ENCODE measurements at regions not wholly inside any gene's neighbourhood (a gene's known extent, or its start where the extent isn't known, plus 50 kb on each side); places are given as distances from the start of the nearest gene placed in this dataset.

- no peak for DNase-seq
- no peak overlapping the region for H3K27ac ChIP-seq
- H3K27me3 ChIP-seq: peaks cover 0 to 11% (median 0%) of the 10 kb centered on the region in 3 donors
- TF ChIP-seq POLR2AphosphoS5 (IDR thresholded peaks at IDR 0.05): no peak
- no peak for TF ChIP-seq EP300 (IDR thresholded peaks at IDR 0.05)
- TF ChIP-seq POLR2A (IDR thresholded peaks at IDR 0.05): no peak
- TF ChIP-seq CTCF (IDR thresholded peaks at IDR 0.05): no peak
- H3K36me3 ChIP-seq: no peaks in the 10 kb centered on the region
- WGBS, 5 donors: 57 to 72% (median 60%) methylated on average over 4 of the region's 4 CpGs
- intact Hi-C loops (cut with DNase I; ENCODE audit: low total_unique reads): no loop called here
- no peaks in the 10 kb centered on the region for H3K9me3 ChIP-seq
- H3K4me3 ChIP-seq: no peak overlapping the region
- peaks cover 7 to 17% (median 16%) of the 10 kb centered on the region in 4 donors for H3K4me1 ChIP-seq
Observed at GRCh38 chr3:194221336-194221735, 85.4 kb downstream of the HES1 start.

DNA sequence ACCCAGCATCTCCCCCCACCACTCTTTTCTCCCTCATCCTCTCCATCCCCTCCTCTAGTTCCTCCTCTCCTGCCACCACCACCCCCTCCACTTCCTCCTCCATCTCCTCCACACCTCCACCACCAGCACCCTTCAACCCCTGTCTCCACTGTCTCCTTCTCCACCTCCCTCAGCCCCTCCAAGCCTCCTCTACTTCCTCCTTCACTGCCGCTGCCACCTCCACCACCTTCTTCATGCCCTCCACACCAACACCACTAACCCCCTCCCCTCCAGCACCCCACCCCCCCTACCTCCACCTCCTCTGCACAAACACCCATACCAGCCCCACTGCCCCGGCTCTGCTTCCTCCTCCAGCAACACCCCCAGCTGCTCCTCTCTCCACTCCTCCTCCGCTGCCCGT is 88.0 kb downstream of the HES1 start:
- DNase-seq: no peak
- no peaks in the 10 kb centered on the region for H3K9me3 ChIP-seq
- H3K27me3 ChIP-seq: peaks cover 0 to 14% (median 0%) of the 10 kb centered on the region in 3 donors
- intact Hi-C loops (cut with DNase I; ENCODE audit: low total_unique reads): no loop called here
- H3K4me3 ChIP-seq: no peak overlapping the region
- TF ChIP-seq POLR2A (IDR thresholded peaks at IDR 0.05): no peak
- TF ChIP-seq EP300 (IDR thresholded peaks at IDR 0.05): no peak
- TF ChIP-seq CTCF (IDR thresholded peaks at IDR 0.05): no peak
- WGBS, 5 donors: 42 to 62% (median 50%) methylated on average over 4 of the region's 4 CpGs
- H3K27ac ChIP-seq: no peak overlapping the region
- H3K4me1 ChIP-seq: peaks cover 7 to 17% (median 16%) of the 10 kb centered on the region in 4 donors
- no peaks in the 10 kb centered on the region for H3K36me3 ChIP-seq

DNA sequence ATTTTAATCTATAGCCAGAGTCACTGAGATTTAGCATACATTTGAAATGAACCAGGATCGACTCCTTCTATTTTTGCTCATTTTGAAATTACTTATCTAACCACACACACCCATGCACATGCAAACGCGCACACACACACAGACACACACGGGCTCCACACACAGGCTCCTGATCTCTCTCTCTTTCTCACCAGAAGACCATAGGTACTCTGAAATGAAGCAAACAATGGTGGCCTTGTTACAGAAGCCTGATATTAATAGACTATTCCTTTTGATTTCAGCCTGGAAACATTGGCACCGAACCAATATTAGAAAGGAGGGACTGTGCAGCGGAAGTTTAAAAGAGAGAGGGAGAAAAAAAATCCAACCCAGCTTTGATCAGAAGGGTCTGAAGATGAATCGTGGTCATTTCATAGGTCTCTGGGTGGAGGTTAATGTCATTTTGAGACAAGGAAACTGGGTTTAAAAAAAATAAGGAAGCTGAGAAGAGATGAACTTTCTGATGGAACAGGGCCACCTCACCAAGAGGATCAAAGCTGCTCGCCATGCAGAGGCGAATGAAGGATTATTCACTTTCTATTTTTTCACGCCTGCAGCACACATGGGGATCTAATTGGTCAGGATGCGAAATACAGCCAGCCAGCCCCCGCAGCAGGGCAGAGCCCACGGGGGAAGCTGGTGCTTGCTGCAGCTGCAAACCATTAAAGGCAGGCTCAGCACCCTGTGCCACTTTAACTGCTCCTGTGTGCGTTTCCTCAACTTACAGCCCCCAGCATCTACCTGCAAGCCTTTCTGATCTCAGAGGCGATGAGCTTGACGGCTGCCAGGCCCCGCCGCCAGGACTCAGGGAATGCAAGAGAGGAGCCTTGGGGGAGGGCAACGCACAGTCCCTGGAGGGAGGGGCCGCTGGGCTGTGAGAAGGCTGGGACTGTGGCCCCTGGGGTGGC is 88.8 kb downstream of the HES1 start:
- intact Hi-C loops (cut with DNase I; ENCODE audit: low total_unique reads): no loop called here
- peak in 1 of 2 donors; percentile 53 for DNase-seq
- 31 to 47% (median 36%) methylated on average over 16 to 20 of the region's 20 CpGs for WGBS, 5 donors
- peaks cover 0 to 14% (median 0%) of the 10 kb centered on the region in 3 donors for H3K27me3 ChIP-seq
- H3K4me1 ChIP-seq: peaks cover 7 to 17% (median 16%) of the 10 kb centered on the region in 4 donors
- no peak overlapping the region for H3K4me3 ChIP-seq
- H3K27ac ChIP-seq: peak overlapping the region in 1 of 5 donors; percentile 8
- no peaks in the 10 kb centered on the region for H3K36me3 ChIP-seq
- H3K9me3 ChIP-seq: no peaks in the 10 kb centered on the region
- TF ChIP-seq EP300 (IDR thresholded peaks at IDR 0.05): no peak
- TF ChIP-seq POLR2AphosphoS5 (IDR thresholded peaks at IDR 0.05): no peak
- TF ChIP-seq POLR2A (IDR thresholded peaks at IDR 0.05): no peak
- TF ChIP-seq CTCF (IDR thresholded peaks at IDR 0.05): no peak

GRCh38 chr3:194225418-194225812 is 89.5 kb downstream of the HES1 start:
- 67 to 79% (median 75%) methylated on average over 5 of the region's 5 CpGs for WGBS, 5 donors
- DNase-seq: no peak
- TF ChIP-seq POLR2AphosphoS5 (IDR thresholded peaks at IDR 0.05) (no peak), CTCF (IDR thresholded peaks at IDR 0.05) (no peak), EP300 (IDR thresholded peaks at IDR 0.05) (no peak), POLR2A (IDR thresholded peaks at IDR 0.05) (no peak)
- H3K36me3 ChIP-seq: no peaks in the 10 kb centered on the region
- intact Hi-C loops (cut with DNase I; ENCODE audit: low total_unique reads): no loop called here
- H3K4me3 ChIP-seq: no peak overlapping the region
- H3K27ac ChIP-seq: no peak overlapping the region
- peaks cover 0 to 14% (median 0%) of the 10 kb centered on the region in 3 donors for H3K27me3 ChIP-seq
- H3K4me1 ChIP-seq: peaks cover 7 to 17% (median 16%) of the 10 kb centered on the region in 4 donors
- H3K9me3 ChIP-seq: no peaks in the 10 kb centered on the region
